ENCODE measurements at regions not wholly inside any gene's neighbourhood (a gene's known extent, or its start where the extent isn't known, plus 50 kb on each side); places are given as distances from the start of the nearest gene placed in this dataset.

DNA sequence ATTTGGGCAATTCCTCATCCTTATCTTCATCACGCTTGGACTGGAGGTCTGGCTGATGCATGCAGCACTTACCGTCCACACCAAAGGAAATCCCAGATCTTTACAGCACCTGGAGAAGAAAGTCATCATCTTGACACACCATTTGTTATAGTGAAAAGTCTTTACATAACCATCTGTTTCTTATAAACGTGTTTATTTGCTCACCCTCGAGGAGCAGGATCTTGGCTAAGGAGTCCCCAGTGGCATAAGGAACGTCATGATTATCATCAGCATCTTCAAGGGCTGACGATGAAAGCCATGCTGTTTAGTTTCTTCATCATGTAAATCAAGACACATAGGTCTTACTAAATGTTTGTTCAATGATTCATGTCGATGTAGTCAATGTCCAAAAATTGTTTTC lies 248.8 kb upstream of the ELAC2 start (continued):
- TF ChIP-seq, protein P1, sequence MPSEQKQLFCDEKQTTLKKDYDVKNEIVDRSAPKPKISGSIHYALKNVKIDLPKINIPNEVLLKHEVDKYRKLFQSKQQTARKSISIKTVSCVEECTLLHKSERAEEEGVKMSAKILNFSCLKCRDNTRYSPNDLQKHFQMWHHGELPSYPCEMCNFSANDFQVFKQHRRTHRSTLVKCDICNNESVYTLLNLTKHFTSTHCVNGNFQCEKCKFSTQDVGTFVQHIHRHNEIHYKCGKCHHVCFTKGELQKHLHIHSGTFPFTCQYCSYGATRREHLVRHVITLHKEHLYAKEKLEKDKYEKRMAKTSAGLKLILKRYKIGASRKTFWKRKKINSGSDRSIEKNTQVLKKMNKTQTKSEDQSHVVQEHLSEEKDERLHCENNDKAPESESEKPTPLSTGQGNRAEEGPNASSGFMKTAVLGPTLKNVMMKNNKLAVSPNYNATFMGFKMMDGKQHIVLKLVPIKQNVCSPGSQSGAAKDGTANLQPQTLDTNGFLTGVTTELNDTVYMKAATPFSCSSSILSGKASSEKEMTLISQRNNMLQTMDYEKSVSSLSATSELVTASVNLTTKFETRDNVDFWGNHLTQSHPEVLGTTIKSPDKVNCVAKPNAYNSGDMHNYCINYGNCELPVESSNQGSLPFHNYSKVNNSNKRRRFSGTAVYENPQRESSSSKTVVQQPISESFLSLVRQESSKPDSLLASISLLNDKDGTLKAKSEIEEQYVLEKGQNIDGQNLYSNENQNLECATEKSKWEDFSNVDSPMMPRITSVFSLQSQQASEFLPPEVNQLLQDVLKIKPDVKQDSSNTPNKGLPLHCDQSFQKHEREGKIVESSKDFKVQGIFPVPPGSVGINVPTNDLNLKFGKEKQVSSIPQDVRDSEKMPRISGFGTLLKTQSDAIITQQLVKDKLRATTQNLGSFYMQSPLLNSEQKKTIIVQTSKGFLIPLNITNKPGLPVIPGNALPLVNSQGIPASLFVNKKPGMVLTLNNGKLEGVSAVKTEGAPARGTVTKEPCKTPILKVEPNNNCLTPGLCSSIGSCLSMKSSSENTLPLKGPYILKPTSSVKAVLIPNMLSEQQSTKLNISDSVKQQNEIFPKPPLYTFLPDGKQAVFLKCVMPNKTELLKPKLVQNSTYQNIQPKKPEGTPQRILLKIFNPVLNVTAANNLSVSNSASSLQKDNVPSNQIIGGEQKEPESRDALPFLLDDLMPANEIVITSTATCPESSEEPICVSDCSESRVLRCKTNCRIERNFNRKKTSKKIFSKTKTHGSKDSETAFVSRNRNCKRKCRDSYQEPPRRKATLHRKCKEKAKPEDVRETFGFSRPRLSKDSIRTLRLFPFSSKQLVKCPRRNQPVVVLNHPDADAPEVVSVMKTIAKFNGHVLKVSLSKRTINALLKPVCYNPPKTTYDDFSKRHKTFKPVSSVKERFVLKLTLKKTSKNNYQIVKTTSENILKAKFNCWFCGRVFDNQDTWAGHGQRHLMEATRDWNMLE (tag by site-specific recombination; conservative IDR thresholded peaks at IDR 0.05; ENCODE audit: low read depth), result no peak
- TF ChIP-seq ZNF654 (tag by site-specific recombination; IDR thresholded peaks at IDR 0.05; ENCODE audit: low read depth) (no peak), YY2 (tag by site-specific recombination; IDR thresholded peaks at IDR 0.05) (no peak), ZNF10 (tag by site-specific recombination; IDR thresholded peaks at IDR 0.05) (no peak), ZNF266 (tag by site-specific recombination; IDR thresholded peaks at IDR 0.05; ENCODE audit: low read depth) (no peak)
- TF ChIP-seq, protein P2, sequence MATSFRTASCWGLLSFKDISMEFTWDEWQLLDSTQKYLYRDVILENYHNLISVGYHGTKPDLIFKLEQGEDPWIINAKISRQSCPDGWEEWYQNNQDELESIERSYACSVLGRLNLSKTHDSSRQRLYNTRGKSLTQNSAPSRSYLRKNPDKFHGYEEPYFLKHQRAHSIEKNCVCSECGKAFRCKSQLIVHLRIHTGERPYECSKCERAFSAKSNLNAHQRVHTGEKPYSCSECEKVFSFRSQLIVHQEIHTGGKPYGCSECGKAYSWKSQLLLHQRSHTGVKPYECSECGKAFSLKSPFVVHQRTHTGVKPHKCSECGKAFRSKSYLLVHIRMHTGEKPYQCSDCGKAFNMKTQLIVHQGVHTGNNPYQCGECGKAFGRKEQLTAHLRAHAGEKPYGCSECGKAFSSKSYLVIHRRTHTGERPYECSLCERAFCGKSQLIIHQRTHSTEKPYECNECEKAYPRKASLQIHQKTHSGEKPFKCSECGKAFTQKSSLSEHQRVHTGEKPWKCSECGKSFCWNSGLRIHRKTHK (tag by site-specific recombination; IDR thresholded peaks at IDR 0.05), result no peak

DNA sequence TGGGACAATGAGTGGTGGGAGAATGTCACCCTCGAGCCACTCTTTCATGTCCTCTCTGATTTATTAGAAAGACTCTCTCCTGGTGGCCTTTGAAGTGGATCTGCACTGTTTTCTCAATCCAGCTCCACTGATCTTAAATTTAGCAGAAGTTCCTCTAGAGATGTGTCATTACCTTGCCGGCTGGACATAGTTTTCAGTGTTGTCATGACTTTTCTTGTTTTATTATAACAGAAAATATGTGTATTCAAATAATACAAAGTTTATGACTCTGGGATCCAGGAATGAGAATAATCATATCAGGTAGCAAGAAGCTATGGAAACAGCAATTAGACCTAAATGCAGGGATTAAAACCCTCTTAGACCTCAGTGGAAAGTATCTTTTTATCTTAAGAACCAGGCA lies 247.5 kb upstream of the ELAC2 start:
- CTCF ChIA-PET, result interaction anchor here (2.4 kb wide), 1 partner anchor 234 kb away, joined by 8 read pairs; no protein-coding TSS in a partner anchor
- TF ChIP-seq, protein P3, sequence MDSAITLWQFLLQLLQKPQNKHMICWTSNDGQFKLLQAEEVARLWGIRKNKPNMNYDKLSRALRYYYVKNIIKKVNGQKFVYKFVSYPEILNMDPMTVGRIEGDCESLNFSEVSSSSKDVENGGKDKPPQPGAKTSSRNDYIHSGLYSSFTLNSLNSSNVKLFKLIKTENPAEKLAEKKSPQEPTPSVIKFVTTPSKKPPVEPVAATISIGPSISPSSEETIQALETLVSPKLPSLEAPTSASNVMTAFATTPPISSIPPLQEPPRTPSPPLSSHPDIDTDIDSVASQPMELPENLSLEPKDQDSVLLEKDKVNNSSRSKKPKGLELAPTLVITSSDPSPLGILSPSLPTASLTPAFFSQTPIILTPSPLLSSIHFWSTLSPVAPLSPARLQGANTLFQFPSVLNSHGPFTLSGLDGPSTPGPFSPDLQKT (IDR thresholded peaks at IDR 0.05; ENCODE audit: borderline replicate concordance, low read depth, low read length), result no peak
- TF ChIP-seq ZNF670 (tag by site-specific recombination; IDR thresholded peaks at IDR 0.05; ENCODE audit: low read depth), result no peak
- no peak for TF ChIP-seq ZNF664 (tag by site-specific recombination; IDR thresholded peaks at IDR 0.05)
- no peak for TF ChIP-seq ZBTB44 (tag by site-specific recombination; IDR thresholded peaks at IDR 0.05)
- TF ChIP-seq HOXD13 (CRISPR knock-in tag; IDR thresholded peaks at IDR 0.05; ENCODE audit: borderline replicate concordance), result no peak
- TF ChIP-seq PRDM1 (tag by site-specific recombination; IDR thresholded peaks at IDR 0.05), result no peak
- TF ChIP-seq ZNF24 (tag by site-specific recombination; IDR thresholded peaks at IDR 0.05), result no peak
- TF ChIP-seq GLIS2 (tag by site-specific recombination; IDR thresholded peaks at IDR 0.05), result no peak
- TF ChIP-seq, protein P4, sequence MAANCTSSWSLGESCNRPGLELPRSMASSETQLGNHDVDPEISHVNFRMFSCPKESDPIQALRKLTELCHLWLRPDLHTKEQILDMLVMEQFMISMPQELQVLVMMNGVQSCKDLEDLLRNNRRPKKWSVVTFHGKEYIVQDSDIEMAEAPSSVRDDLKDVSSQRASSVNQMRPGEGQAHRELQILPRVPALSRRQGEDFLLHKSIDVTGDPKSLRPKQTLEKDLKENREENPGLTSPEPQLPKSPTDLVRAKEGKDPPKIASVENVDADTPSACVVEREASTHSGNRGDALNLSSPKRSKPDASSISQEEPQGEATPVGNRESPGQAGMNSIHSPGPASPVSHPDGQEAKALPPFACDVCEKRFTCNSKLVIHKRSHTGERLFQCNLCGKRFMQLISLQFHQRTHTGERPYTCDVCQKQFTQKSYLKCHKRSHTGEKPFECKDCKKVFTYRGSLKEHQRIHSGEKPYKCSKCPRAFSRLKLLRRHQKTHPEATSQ (tag by site-specific recombination; IDR thresholded peaks at IDR 0.05), result no peak
- TF ChIP-seq OVOL3 (tag by site-specific recombination; IDR thresholded peaks at IDR 0.05), result no peak
- TF ChIP-seq ZNF768 (tag by site-specific recombination; IDR thresholded peaks at IDR 0.05), result no peak
- TF ChIP-seq ZNF202 (tag by site-specific recombination; IDR thresholded peaks at IDR 0.05; ENCODE audit: borderline replicate concordance), result no peak
- no peak for TF ChIP-seq ZNF274 (IDR thresholded peaks at IDR 0.05; ENCODE audit: low read length)
- TF ChIP-seq ZNF274 (tag by site-specific recombination; IDR thresholded peaks at IDR 0.05; ENCODE audit: borderline replicate concordance), result no peak
- TF ChIP-seq ZFP3 (tag by site-specific recombination; IDR thresholded peaks at IDR 0.05; ENCODE audit: low read depth), result no peak
- no peak for TF ChIP-seq ZSCAN16 (tag by site-specific recombination; IDR thresholded peaks at IDR 0.05)
- no peak for TF ChIP-seq ZNF596 (tag by site-specific recombination; IDR thresholded peaks at IDR 0.05)
- TF ChIP-seq PATZ1 (tag by site-specific recombination; IDR thresholded peaks at IDR 0.05), result no peak
- no peak for TF ChIP-seq SETDB1 (IDR thresholded peaks at IDR 0.05; ENCODE audit: insufficient read length, low read length)

More for the DNA sequence above, 247.5 kb upstream of the ELAC2 start:
- POLR2A ChIA-PET, result no interaction called here
- no peaks in the 10 kb centered on the region for H3K4me1 ChIP-seq (ENCODE audit: control insufficient read depth, insufficient read depth, low read length)
- no peak overlapping the region for H3K27ac ChIP-seq (ENCODE audit: extremely low read depth, low read depth, low read length)
- H3K4me3 ChIP-seq (ENCODE audit: low read depth, low read length), result no peak overlapping the region
- no peaks in the 10 kb centered on the region for H3K36me3 ChIP-seq (ENCODE audit: control insufficient read depth in 2 of 2, insufficient read depth in 1 of 2, low read length in 2 of 2)
- no peaks in the 10 kb centered on the region for H3K9me3 ChIP-seq (ENCODE audit: control insufficient read depth, insufficient read depth, low read depth, low read length)
